ENCODE measurements at regions not wholly inside any gene's neighbourhood (a gene's known extent, or its start where the extent isn't known, plus 50 kb on each side); places are given as distances from the start of the nearest gene placed in this dataset.

- no peak for TF ChIP-seq CTCF (IDR thresholded peaks at IDR 0.05; ENCODE audit: low read length)
- TF ChIP-seq EZH2 (IDR thresholded peaks at IDR 0.05; ENCODE audit: borderline replicate concordance, low read length), result no peak
Measured at GRCh38 chr6:126526547-126526946, 186.6 kb downstream of the CENPW start.

All from OCI-LY1 (cell line).